ENCODE measurements at regions not wholly inside any gene's neighbourhood (a gene's known extent, or its start where the extent isn't known, plus 50 kb on each side); places are given as distances from the start of the nearest gene placed in this dataset.

GRCh38 chr13:40061466-40062450 is 406.3 kb downstream of the COG6 start:
- no peaks in the 10 kb centered on the region for H3K27me3 Mint-ChIP-seq (ENCODE audit: unreplicated experiment)
- H3K4me1 Mint-ChIP-seq (ENCODE audit: low read depth, unreplicated experiment) = peaks cover 20% of the 10 kb centered on the region
- no peak overlapping the region for H3K27ac Mint-ChIP-seq (ENCODE audit: unreplicated experiment)
- H3K4me3 Mint-ChIP-seq (ENCODE audit: low read depth, unreplicated experiment) = no peak overlapping the region
- no peaks in the 10 kb centered on the region for H3K36me3 Mint-ChIP-seq (ENCODE audit: insufficient read depth, unreplicated experiment)
- no peaks in the 10 kb centered on the region for H3K9me3 Mint-ChIP-seq (ENCODE audit: low read depth, unreplicated experiment)
- no peak for DNase-seq
- TF ChIP-seq CTCF (IDR thresholded peaks at IDR 0.05; ENCODE audit: unreplicated experiment) = no peak
- BruUV-seq (replicated peaks) = no TSS peak
- CTCF ChIA-PET = no interaction called here
- intact Hi-C loops (cut with micrococcal nuclease; ENCODE audit: unreplicated experiment) = no loop called here

DNA sequence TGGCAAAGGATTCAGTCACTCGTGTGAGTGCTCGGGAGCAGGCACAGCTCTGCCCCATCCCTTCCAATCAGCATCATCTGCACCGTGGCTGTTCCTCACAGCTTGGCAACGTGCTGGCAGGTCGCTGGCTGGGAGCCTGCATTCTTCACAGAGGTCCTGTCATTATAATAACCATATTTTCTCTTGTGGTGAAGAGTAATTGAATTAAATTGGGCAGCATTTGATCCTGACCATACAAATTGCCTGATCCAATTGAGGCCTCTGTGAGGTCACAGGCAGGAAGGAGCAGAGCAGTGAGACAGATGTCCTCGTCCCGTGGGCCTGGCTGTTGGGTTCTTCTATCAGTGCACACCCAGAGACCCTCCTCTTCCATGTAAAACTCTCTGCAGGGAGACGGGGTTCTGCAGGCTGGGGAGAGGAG is 407.8 kb downstream of the COG6 start:
- no peak for DNase-seq
- H3K9me3 Mint-ChIP-seq (ENCODE audit: low read depth, unreplicated experiment) = no peaks in the 10 kb centered on the region
- H3K4me3 Mint-ChIP-seq (ENCODE audit: low read depth, unreplicated experiment) = peak overlapping the region; percentile 17
- CTCF ChIA-PET = no interaction called here
- no peaks in the 10 kb centered on the region for H3K27me3 Mint-ChIP-seq (ENCODE audit: unreplicated experiment)
- no peak for TF ChIP-seq CTCF (IDR thresholded peaks at IDR 0.05; ENCODE audit: unreplicated experiment)
- BruUV-seq (replicated peaks) = no TSS peak
- intact Hi-C loops (cut with micrococcal nuclease; ENCODE audit: unreplicated experiment) = no loop called here
- no peaks in the 10 kb centered on the region for H3K36me3 Mint-ChIP-seq (ENCODE audit: insufficient read depth, unreplicated experiment)
- H3K27ac Mint-ChIP-seq (ENCODE audit: unreplicated experiment) = no peak overlapping the region
- peaks cover 20% of the 10 kb centered on the region for H3K4me1 Mint-ChIP-seq (ENCODE audit: low read depth, unreplicated experiment)

DNA sequence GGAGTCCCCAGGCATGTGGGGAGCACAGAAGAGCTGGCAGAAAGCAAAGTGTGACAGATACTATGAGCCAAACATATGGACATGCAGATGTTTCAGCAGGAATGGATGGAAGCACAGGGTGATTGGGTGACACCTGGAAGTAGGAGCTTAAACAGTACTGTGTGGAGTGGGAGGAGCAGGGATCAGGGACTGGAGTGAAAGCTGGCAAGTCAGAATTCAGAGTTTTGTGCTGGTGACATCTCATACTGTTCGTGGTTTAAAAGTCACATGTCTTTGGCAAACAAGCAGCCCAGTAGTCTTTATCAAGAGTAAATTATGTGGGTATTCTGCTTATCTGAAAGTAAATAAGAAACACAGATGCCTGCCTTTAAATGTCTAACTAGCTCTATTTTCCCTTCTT is 408.2 kb downstream of the COG6 start:
- DNase-seq = peak; percentile 4
- Mint-ChIP-seq H3K4me3 (ENCODE audit: low read depth, unreplicated experiment) (peak overlapping the region; percentile 17), H3K27ac (ENCODE audit: unreplicated experiment) (no peak overlapping the region), H3K27me3 (ENCODE audit: unreplicated experiment) (no peaks in the 10 kb centered on the region), H3K9me3 (ENCODE audit: low read depth, unreplicated experiment) (no peaks in the 10 kb centered on the region), H3K4me1 (ENCODE audit: low read depth, unreplicated experiment) (peaks cover 20% of the 10 kb centered on the region), H3K36me3 (ENCODE audit: insufficient read depth, unreplicated experiment) (no peaks in the 10 kb centered on the region)
- no TSS peak for BruUV-seq (replicated peaks)
- CTCF ChIA-PET = no interaction called here
- TF ChIP-seq CTCF (IDR thresholded peaks at IDR 0.05; ENCODE audit: unreplicated experiment) = no peak
- intact Hi-C loops (cut with micrococcal nuclease; ENCODE audit: unreplicated experiment) = no loop called here

GRCh38 chr13:40064154-40065097 is 409.0 kb downstream of the COG6 start:
- no peaks in the 10 kb centered on the region for H3K36me3 Mint-ChIP-seq (ENCODE audit: insufficient read depth, unreplicated experiment)
- peaks cover 20% of the 10 kb centered on the region for H3K4me1 Mint-ChIP-seq (ENCODE audit: low read depth, unreplicated experiment)
- peak overlapping the region; percentile 54 for H3K27ac Mint-ChIP-seq (ENCODE audit: unreplicated experiment)
- peak; percentile 9 for DNase-seq
- no peak overlapping the region for H3K4me3 Mint-ChIP-seq (ENCODE audit: low read depth, unreplicated experiment)
- no peaks in the 10 kb centered on the region for H3K27me3 Mint-ChIP-seq (ENCODE audit: unreplicated experiment)
- intact Hi-C loops (cut with micrococcal nuclease; ENCODE audit: unreplicated experiment) = loop anchor here (5.0 kb wide), 1 partner anchor 268 kb away; no protein-coding TSS in a partner anchor
- CTCF ChIA-PET = no interaction called here
- no peak for TF ChIP-seq CTCF (IDR thresholded peaks at IDR 0.05; ENCODE audit: unreplicated experiment)
- no TSS peak for BruUV-seq (replicated peaks)
- H3K9me3 Mint-ChIP-seq (ENCODE audit: low read depth, unreplicated experiment) = no peaks in the 10 kb centered on the region

Data from Calu3 (cell line).